ENCODE measurements at regions not wholly inside any gene's neighbourhood (a gene's known extent, or its start where the extent isn't known, plus 50 kb on each side); places are given as distances from the start of the nearest gene placed in this dataset.

DNA sequence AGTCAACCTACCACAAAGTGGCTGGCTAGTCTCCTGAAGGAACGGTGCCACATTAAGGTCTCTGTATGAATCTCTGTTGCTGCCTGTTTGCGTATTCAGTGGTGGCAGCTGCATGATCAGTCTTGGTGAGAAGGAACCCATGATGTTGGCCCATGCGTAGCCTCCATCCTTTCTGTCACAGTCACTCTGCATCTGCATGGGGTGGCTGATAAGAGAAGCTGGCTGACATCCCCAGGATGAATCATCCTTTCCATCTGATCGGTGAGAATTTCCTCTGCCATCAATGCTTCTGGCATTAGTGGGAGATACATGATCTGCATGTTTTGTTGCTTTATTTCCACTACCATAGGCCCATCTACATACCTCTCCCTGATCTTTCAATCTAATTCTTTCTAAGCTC is 199.0 kb upstream of the NECTIN1 start:
- DNase-seq (ENCODE audit: low read depth): no peak
- TF ChIP-seq CTCF (IDR thresholded peaks at IDR 0.05; ENCODE audit: insufficient read depth, low read depth, low read length, missing control alignments): no peak
- no peak overlapping the region for H3K4me3 ChIP-seq (ENCODE audit: low read depth, low read length)

DNA sequence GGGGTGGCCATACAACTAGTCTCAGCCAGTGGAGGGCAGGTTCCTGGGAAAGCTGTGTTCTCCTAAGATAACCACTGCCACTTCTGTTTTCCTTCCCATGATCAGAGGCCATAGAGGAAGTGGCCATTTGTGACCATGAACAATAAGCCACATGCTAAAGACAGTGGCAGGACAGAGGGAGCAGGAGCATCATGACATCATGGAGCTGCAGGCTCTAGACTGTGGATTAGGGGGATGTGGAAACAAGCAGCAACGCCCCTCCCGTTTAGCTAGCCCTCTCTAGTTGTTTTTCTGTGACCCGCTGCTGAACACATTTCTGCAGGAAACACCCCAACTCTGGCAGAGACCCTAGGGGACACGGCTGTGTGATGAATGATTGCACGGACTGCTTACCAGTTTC is 195.0 kb upstream of the NECTIN1 start:
- no peak overlapping the region for H3K4me3 ChIP-seq (ENCODE audit: low read depth, low read length)
- no peak for DNase-seq (ENCODE audit: low read depth)
- no peak for TF ChIP-seq CTCF (IDR thresholded peaks at IDR 0.05; ENCODE audit: insufficient read depth, low read depth, low read length, missing control alignments)

DNA sequence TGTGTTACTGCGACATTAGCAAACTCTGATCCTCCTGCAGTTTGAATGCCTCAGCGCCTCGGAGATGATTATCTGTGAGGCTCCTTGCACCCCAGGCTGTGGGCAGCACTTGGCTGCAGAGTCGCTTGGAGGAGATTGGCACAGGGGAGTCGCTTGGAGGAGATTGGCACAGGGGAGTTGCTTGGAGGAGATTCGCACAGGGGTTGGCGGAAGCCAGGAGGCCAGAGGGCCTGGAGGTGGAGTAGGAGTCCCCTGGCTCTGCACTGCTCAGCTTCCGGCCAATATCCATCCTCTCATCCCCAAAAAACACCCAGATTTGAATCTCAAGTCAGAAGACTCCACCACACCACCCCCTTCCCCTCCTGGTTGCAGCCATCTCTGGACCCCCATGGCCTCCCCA is 192.6 kb upstream of the NECTIN1 start:
- TF ChIP-seq CTCF (IDR thresholded peaks at IDR 0.05; ENCODE audit: insufficient read depth, low read depth, low read length, missing control alignments): no peak
- H3K4me3 ChIP-seq (ENCODE audit: low read depth, low read length): no peak overlapping the region
- DNase-seq (ENCODE audit: low read depth): no peak

- no peak for DNase-seq (ENCODE audit: low read depth)
- TF ChIP-seq CTCF (IDR thresholded peaks at IDR 0.05; ENCODE audit: insufficient read depth, low read depth, low read length, missing control alignments): no peak
- H3K4me3 ChIP-seq (ENCODE audit: low read depth, low read length): no peak overlapping the region
Measured at GRCh38 chr11:119920666-119921387, 191.8 kb upstream of the NECTIN1 start.

- DNase-seq (ENCODE audit: low read depth): no peak
- TF ChIP-seq CTCF (IDR thresholded peaks at IDR 0.05; ENCODE audit: insufficient read depth, low read depth, low read length, missing control alignments): no peak
- H3K4me3 ChIP-seq (ENCODE audit: low read depth, low read length): no peak overlapping the region
Measured at GRCh38 chr11:119919656-119920055, 190.7 kb upstream of the NECTIN1 start.

DNA sequence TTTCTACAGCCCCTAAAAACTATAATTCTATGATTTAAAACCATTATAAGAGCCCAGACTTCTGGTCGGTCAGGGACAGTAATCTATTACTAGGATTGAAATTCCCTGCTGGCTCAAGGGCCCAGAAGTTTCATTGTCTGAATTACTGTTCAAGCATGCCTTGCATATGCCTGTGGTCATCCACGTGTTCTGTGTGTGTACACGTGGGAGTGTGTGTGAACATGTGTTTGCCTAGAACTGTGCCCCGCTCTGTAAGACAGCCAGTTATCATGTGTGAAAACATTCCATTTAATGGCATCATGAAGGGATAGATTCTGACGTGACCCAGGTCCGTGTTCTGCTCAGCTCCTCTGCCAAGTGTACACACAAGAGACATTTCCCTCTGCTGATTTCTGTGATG is 189.3 kb upstream of the NECTIN1 start:
- no peak for DNase-seq (ENCODE audit: low read depth)
- no peak overlapping the region for H3K4me3 ChIP-seq (ENCODE audit: low read depth, low read length)
- no peak for TF ChIP-seq CTCF (IDR thresholded peaks at IDR 0.05; ENCODE audit: insufficient read depth, low read depth, low read length, missing control alignments)

GRCh38 chr11:119916568-119916967 is 187.6 kb upstream of the NECTIN1 start:
- no peak for TF ChIP-seq CTCF (IDR thresholded peaks at IDR 0.05; ENCODE audit: insufficient read depth, low read depth, low read length, missing control alignments)
- no peak for DNase-seq (ENCODE audit: low read depth)

More at GRCh38 chr11:119916568-119916967, 187.6 kb upstream of the NECTIN1 start:
- no peak overlapping the region for H3K4me3 ChIP-seq (ENCODE audit: low read depth, low read length)

All from GM12865 (cell line).